ENCODE measurements at regions not wholly inside any gene's neighbourhood (a gene's known extent, or its start where the extent isn't known, plus 50 kb on each side); places are given as distances from the start of the nearest gene placed in this dataset.

GRCh38 chr13:24083141-24083540 lies 77.4 kb upstream of the SPATA13 start:
- DNase-seq (ENCODE audit: low spot score), result no peak

GRCh38 chr13:24083722-24084421 lies 76.6 kb upstream of the SPATA13 start:
- no peak for DNase-seq (ENCODE audit: low spot score)

- no peak for DNase-seq (ENCODE audit: low spot score)
Observed at GRCh38 chr13:24085662-24086061, 74.9 kb upstream of the SPATA13 start.

GRCh38 chr13:24086642-24087041 lies 73.9 kb upstream of the SPATA13 start:
- DNase-seq (ENCODE audit: low spot score), result no peak

- no peak for DNase-seq (ENCODE audit: low spot score)
Observed at GRCh38 chr13:24087605-24088225, 72.8 kb upstream of the SPATA13 start.

- DNase-seq (ENCODE audit: low spot score), result no peak
Observed at GRCh38 chr13:24090049-24090448, 70.5 kb upstream of the SPATA13 start.

GRCh38 chr13:24091080-24091479 lies 69.4 kb upstream of the SPATA13 start:
- no peak for DNase-seq (ENCODE audit: low spot score)

- DNase-seq (ENCODE audit: low spot score), result no peak
Observed at GRCh38 chr13:24092108-24092507, 68.4 kb upstream of the SPATA13 start.

GRCh38 chr13:24093047-24093446 lies 67.5 kb upstream of the SPATA13 start:
- DNase-seq (ENCODE audit: low spot score), result no peak

- DNase-seq (ENCODE audit: low spot score), result no peak
Observed at GRCh38 chr13:24096659-24097058, 63.9 kb upstream of the SPATA13 start.

GRCh38 chr13:24097064-24097463 lies 63.5 kb upstream of the SPATA13 start:
- no peak for DNase-seq (ENCODE audit: low spot score)

- DNase-seq (ENCODE audit: low spot score), result no peak
Observed at GRCh38 chr13:24097667-24098066, 62.9 kb upstream of the SPATA13 start.

GRCh38 chr13:24099490-24099889 lies 61.0 kb upstream of the SPATA13 start:
- no peak for DNase-seq (ENCODE audit: low spot score)

GRCh38 chr13:24100188-24100587 lies 60.3 kb upstream of the SPATA13 start:
- DNase-seq (ENCODE audit: low spot score), result no peak

- no peak for DNase-seq (ENCODE audit: low spot score)
Observed at GRCh38 chr13:24103782-24104372, 56.6 kb upstream of the SPATA13 start.

GRCh38 chr13:24104723-24105122 lies 55.8 kb upstream of the SPATA13 start:
- no peak for DNase-seq (ENCODE audit: low spot score)

- no peak for DNase-seq (ENCODE audit: low spot score)
Observed at GRCh38 chr13:24106429-24106828, 54.1 kb upstream of the SPATA13 start.

GRCh38 chr13:24107955-24108614 lies 52.4 kb upstream of the SPATA13 start:
- no peak for DNase-seq (ENCODE audit: low spot score)

- DNase-seq (ENCODE audit: low spot score), result no peak
Observed at GRCh38 chr13:24108615-24108965, 51.9 kb upstream of the SPATA13 start.

- DNase-seq (ENCODE audit: low spot score), result no peak
Observed at GRCh38 chr13:24110011-24110410, 50.5 kb upstream of the SPATA13 start.

All from CD4-positive, alpha-beta T cell treated with Interleukin-6 at 100 ng/mL for 8 hours (primary cell).